Frontal cortex (tissue), 3 donors: ENCODE measurements at regions not wholly inside any gene's neighbourhood (a gene's known extent, or its start where the extent isn't known, plus 50 kb on each side); places are given as distances from the start of the nearest gene placed in this dataset.
"Not testable (repeated sequence)": the region's sequence is repeated elsewhere in the genome, so short reads cannot be mapped to it uniquely, and the experiment has no call there.

Experiments used
- DNase-seq, 2 donors: peaks; one replicate each; pipeline ENCODE4 v3.0.0; 2012; ENCODE audit warnings: low spot score in 2 of 2
- FAIRE-seq: peaks from 2 replicates; lab custom pipeline; 2012; peaks lifted over from hg19 to GRCh38; lab: Jason Lieb, UNC
- donor health status: control.
- donor health status: control.
- donor health status: control.

DNA sequence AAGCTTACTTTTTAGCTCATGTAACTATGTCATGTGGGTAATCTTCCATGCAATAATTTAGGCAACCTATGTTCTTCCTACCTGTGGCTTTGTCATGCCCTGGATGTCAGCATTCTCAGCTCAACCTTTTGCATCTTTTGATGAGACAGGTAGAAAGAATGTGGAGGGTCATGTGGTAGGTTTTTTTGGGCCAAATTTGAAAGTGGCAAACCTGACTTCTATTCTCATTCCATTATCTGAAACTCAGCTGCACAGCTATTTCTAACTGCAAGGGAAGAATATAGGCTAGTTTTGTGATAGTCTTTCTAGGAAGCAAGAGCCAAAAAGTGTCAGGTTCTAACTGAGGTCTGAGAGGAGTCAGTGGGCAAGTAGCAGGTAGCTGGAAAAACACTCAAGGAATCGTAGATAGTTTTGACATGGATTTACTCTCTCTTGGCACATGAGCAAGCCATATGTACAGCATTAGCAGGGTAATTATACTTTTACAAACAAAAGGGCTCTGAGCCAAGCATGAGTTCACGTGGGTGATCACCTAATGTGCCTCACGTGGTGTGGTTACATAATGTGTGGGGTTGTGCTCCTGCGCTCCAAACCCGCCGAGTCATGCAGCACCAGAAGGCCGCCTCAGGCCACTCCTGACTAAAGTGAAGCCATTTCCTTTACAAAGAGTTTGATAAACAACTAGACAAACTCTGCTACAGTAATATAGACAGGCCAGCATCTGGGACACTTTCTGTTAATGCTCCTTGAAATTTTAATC lies 1013.8 kb downstream of the PLA2G4A start:
- no peak for DNase-seq
- FAIRE-seq, result no peak

DNA sequence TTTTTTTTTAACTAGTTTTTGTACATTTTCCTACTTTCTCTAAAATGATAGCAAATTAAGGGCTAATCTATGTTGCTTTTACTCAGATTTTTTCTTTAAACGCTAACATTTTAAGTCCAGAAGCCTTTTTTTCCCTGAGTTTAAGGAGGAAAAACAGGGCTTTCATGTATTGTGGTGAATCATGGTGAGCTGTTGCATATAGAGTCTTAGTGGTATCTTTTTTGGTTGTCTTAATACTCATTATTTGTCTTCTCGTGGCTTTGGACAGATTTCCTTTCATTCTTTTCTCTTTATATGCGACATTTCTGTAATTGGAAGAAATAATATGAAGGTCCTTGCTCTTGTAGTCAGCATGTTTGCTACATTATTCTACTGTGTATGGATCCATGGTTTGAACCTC lies 1015.6 kb downstream of the PLA2G4A start:
- FAIRE-seq (no peak), DNase-seq (no peak)

DNA sequence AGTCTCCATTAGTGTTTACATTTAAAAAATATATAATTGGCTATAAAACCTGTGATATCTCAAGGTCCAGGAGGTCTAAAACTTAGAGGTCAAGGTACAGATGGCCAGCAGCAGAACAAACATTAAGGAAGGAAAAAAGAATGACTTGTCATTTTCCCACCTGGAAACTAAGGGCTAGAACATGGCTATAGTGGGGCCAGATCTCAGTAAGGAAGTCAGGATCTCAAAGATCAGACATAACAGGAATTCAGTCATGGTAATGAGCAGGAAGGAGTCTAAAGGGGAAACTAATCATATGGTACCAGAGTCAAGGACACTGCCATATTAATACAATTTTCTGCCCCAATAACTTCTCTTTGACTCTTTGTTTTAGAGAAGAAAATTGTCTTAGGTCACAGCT lies 1018.8 kb downstream of the PLA2G4A start:
- no peak for DNase-seq
- FAIRE-seq, result no peak

- DNase-seq, result no peak
- FAIRE-seq, result no peak
These were observed 1019.6 kb downstream of the PLA2G4A start for GRCh38 chr1:187848321-187848720.

DNA sequence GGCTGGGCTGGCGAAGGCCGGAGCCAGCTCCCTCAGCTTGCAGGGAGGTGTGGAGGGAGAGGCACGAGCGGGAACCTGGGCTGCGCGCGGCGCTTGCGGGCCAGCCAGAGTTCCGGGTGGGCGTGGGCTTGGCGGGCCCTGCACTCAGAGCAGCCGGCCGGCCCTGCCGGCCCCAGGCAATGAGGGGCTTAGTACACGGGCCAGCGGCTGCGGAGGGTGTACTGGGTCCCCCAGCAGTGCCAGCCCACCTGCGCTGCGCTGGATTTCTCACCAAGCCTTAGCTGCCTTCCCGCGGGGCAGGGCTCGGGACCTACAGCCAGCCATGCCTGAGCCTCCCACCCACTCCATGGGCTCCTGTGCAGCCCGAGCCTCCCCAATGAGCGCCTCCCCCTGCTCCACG lies 1021.4 kb downstream of the PLA2G4A start:
- FAIRE-seq, DNase-seq: not testable (repeated sequence)

DNA sequence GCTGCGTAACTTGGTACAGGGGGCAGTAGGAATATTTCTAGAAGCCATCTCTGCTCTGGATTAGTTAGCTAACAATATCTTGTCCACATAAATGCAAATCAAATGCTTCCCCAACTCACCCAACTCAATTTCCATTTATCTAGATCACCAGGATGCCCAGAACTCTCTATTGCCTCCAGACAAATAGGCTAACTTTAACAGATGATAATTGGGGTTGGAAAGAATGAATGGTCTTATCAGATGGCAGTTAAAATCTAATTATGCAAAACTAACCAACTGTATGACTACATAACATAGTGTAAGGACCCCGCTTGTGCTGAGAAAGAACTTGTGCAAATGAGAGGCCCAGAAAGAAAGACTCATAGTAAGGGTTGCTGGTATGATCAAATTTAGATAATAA lies 1024.8 kb downstream of the PLA2G4A start:
- FAIRE-seq, result no peak

GRCh38 chr1:187854457-187854856 lies 1025.7 kb downstream of the PLA2G4A start:
- DNase-seq, result no peak
- no peak for FAIRE-seq

More for the DNA sequence above, 1024.8 kb downstream of the PLA2G4A start:
- no peak for DNase-seq

DNA sequence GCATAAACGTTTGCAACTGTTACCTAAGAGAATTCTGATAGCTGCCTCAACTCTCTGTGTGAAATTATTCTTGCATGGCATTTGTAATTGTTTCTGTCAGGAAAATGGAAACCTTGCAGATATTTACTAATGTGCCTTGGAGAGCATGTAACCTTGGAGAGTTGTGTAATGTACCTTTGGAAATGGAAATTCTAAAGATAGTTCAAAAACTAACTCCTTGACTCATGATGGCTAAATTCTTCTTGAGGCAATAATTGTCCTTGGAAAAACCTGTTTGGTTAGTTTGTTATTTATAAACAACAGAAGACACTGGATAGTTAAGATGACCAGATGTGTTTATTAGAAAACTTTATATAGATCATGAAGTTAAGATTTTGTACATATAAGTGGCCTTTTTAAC lies 1033.8 kb downstream of the PLA2G4A start:
- no peak for FAIRE-seq

GRCh38 chr1:187870552-187870951 lies 1041.8 kb downstream of the PLA2G4A start:
- DNase-seq (no peak), FAIRE-seq (no peak)

More for the DNA sequence above, 1033.8 kb downstream of the PLA2G4A start:
- DNase-seq, result no peak

DNA sequence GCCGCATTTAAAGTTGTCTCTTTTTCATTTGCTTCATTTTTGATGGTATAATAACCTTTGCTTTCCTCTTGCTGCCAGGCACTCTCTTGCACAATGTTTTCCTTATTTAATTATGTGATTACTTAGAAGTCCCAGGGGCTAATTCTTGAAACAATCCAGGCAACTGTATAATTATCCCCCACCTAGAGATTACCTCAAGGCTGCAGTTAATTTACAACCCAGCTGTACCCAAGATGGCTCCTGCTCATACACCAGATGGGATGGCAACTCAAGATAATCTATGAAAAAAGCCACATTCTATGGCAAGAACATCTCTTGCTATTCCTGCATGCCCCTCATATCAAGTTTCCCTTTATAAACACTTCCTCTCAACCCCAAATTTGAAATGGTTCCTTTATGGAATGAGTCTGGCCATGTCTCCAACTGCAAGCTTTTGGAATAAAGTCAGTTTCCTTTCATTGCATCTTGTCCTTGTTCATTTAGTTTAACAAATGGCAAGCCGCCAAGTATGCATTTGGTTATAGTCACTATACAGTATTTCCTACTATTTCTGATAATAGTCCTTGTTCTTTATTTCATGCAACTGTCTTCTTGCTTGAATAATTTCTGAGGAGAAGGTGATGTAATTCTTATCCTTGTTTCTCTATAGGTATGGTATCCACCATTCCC lies 1042.6 kb downstream of the PLA2G4A start:
- DNase-seq (no peak), FAIRE-seq (no peak)

GRCh38 chr1:187872550-187872949 lies 1043.8 kb downstream of the PLA2G4A start:
- FAIRE-seq (no peak), DNase-seq (no peak)

- no peak for FAIRE-seq
- no peak for DNase-seq
These were observed 1044.4 kb downstream of the PLA2G4A start for GRCh38 chr1:187873126-187873525.

DNA sequence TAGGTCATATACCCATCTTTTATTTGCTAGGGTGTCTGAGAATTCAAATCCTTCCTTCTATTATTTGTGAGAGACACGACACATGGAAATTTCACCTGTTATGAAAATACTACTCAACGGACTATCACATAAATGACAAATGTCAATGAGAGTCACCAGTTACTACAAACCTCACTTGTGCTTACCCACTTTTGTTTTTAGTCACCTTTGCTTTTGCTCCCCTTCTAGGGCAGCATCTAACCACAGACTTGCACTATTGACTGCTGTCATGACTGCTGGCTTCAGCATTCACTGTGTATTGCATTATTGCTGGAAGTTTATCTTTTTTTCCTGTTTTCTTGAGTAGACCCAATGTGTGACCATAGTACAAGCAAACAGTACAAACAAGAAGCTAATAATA lies 1048.0 kb downstream of the PLA2G4A start:
- FAIRE-seq, result no peak
- no peak for DNase-seq

DNA sequence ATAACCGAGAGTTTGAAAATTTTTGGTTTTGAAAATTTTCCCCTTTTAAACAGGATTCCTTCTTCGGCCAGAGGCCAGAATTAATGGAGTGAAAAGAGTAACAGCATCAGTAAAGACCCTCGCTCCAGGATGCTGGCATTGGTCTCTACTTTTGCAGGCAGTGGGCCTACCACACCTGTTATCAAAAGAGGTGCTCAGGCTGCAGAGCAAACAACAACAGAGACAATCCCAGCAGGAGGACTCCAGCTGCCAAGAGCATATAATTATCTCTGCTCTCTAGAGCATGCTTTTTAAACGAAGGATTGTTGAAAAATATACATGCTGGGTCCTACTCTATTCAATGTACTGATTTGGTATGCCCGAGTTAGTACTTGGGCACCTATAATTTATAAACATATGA lies 1048.5 kb downstream of the PLA2G4A start:
- DNase-seq (no peak), FAIRE-seq (no peak)

DNA sequence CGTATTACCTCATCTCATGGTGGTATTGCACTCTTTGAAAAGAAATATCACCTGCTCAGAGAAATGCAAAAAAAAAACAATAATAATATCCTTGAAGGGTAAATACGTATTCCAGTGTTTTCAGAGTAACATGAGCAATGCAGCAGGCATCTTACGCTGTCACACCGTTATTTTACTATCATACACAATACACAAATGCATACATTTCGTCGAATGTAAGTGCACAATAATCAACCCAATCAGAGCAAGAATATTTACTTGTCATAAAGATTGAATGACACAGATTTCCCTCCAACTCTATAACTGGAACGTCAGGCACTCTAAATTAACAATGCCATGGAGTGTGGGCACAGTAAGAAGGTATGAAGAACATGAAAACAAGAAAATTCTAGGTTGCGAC lies 1050.1 kb downstream of the PLA2G4A start:
- FAIRE-seq (no peak), DNase-seq (no peak)

DNA sequence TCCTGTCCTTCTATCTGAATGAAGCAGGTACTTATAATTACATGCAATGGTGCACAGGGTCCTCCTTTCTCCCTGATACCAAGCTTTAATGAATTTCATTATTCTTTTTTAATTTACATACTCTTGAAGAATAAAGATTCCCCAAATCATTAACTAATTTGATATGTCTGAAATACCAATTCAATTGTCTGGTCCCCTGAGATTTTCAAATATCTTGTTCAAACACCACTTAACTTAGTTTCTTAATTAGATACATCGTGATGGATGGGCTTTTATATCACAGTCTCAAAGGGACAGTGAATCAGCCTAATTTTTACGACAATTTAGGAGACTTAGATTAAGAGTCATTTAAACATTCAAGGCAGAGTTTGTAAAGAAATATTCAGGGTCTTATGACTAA lies 1054.6 kb downstream of the PLA2G4A start:
- DNase-seq, result no peak
- FAIRE-seq, result no peak

DNA sequence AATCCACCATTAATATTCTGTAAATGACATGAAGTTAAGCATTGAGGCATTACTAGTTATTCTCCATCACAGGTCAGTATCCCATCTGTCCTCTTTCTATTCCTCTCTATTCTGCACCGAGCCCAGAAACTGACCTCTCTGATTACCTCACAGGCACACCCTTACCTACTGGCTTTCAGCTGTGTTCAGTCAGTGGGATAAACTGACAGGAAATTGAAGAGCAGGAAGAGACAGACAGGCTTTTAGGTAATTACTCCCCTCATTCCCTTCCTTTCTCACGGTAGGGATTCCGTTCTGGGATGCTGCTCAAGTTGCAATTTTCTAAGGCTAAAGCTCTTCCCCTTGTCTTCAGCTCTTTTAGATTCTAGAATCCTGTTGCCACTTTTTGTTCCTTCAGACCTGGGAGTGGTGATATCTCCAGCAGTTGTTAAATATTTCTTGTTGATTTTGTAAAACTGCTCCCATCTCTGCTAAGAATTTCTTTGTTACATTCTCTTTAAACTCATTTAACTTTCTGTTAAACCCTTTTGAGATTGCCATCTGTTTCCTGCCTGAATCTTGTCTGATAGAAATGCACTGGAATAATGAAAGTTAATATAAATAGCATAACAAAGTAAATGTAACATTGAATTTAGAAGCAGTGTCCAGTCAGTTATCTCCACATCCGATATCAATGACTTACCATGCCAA lies 1063.4 kb downstream of the PLA2G4A start:
- FAIRE-seq (no peak), DNase-seq (no peak)

DNA sequence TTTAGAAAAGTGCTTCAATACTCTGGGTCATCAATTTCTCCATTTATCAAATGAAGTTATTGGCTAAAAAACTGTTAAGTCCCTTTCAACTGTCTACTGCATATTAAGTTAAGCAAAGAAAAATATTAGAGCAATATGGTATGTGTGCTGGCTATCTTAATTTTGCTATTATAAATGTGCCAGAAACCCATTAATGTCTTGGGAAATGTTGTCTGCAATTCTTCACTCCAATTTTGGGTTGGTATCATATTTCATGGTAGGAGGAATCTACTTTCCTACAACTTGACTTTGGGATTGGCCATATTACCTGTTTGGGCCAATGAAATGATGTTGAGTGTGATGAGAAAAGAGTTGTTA lies 1063.9 kb downstream of the PLA2G4A start:
- no peak for FAIRE-seq
- DNase-seq, result no peak

GRCh38 chr1:187893471-187893870 lies 1064.7 kb downstream of the PLA2G4A start:
- no peak for FAIRE-seq
- DNase-seq, result no peak

DNA sequence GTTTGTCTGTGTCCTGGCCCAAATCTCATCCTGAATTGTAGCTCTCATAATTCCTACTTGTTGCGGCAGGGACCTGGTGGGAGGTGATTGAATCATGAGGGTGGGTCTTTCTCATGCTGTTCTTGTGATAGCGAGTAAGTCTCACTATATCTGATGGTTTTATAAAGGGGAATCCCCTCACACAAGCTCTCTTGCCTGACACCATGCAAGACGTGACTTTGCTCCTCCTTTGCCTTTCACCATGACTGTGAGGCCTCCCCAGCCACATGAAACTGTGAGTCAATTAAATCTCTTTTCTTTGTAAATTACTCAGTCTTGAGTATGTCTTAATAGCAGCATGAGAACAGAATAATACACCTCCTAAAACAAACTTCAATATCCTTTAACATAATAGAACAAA lies 1065.6 kb downstream of the PLA2G4A start:
- FAIRE-seq (no peak), DNase-seq (no peak)

- no peak for FAIRE-seq
- DNase-seq, result no peak
These were observed 1074.5 kb downstream of the PLA2G4A start for GRCh38 chr1:187903223-187903622.
